ENCODE measurements at regions not wholly inside any gene's neighbourhood (a gene's known extent, or its start where the extent isn't known, plus 50 kb on each side); places are given as distances from the start of the nearest gene placed in this dataset.

- no peak for DNase-seq (ENCODE audit: low read depth)
- in situ Hi-C loops (cut with HindIII; ENCODE audit: low pct_unique_long_range_greater_than_20kb, low sequenced_read_pairs) = no loop called here
Measured at GRCh38 chr5:110116539-110116938, 426.8 kb downstream of the MAN2A1 start.

GRCh38 chr5:110134963-110135935 is 445.5 kb downstream of the MAN2A1 start:
- no peak for DNase-seq (ENCODE audit: low read depth)
- in situ Hi-C loops (cut with HindIII; ENCODE audit: low pct_unique_long_range_greater_than_20kb, low sequenced_read_pairs) = no loop called here

GRCh38 chr5:110150199-110150598 is 460.5 kb downstream of the MAN2A1 start:
- in situ Hi-C loops (cut with HindIII; ENCODE audit: low pct_unique_long_range_greater_than_20kb, low sequenced_read_pairs) = no loop called here
- DNase-seq (ENCODE audit: low read depth) = no peak

GRCh38 chr5:110159202-110159601 is 469.5 kb downstream of the MAN2A1 start:
- no peak for DNase-seq (ENCODE audit: low read depth)
- in situ Hi-C loops (cut with HindIII; ENCODE audit: low pct_unique_long_range_greater_than_20kb, low sequenced_read_pairs) = no loop called here

GRCh38 chr5:110161162-110161561 is 471.4 kb downstream of the MAN2A1 start:
- in situ Hi-C loops (cut with HindIII; ENCODE audit: low pct_unique_long_range_greater_than_20kb, low sequenced_read_pairs) = no loop called here
- no peak for DNase-seq (ENCODE audit: low read depth)

GRCh38 chr5:110165366-110165765 is 475.6 kb downstream of the MAN2A1 start:
- DNase-seq (ENCODE audit: low read depth) = no peak
- in situ Hi-C loops (cut with HindIII; ENCODE audit: low pct_unique_long_range_greater_than_20kb, low sequenced_read_pairs) = no loop called here

DNA sequence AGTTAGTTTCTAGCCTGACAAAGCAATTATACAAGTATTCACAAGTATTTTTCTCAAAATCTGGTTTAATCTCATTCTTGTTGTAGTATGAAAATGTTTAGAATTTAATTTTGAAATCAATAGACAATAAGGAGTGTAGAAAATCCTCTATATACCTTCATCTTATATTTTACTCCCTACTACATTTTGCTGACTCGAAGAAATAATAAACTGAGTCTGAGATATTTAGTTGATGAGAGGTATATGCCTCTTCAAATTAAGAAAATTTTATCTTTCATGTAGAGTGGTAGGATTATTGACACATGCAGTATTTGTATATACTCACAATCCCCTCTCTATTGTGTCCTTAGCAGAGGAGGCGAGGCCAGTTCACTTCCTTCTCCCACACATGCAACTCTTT is 477.7 kb downstream of the MAN2A1 start:
- in situ Hi-C loops (cut with HindIII; ENCODE audit: low pct_unique_long_range_greater_than_20kb, low sequenced_read_pairs) = no loop called here
- no peak for DNase-seq (ENCODE audit: low read depth)

GRCh38 chr5:110169461-110169860 is 479.7 kb downstream of the MAN2A1 start:
- DNase-seq (ENCODE audit: low read depth) = no peak
- in situ Hi-C loops (cut with HindIII; ENCODE audit: low pct_unique_long_range_greater_than_20kb, low sequenced_read_pairs) = no loop called here

DNA sequence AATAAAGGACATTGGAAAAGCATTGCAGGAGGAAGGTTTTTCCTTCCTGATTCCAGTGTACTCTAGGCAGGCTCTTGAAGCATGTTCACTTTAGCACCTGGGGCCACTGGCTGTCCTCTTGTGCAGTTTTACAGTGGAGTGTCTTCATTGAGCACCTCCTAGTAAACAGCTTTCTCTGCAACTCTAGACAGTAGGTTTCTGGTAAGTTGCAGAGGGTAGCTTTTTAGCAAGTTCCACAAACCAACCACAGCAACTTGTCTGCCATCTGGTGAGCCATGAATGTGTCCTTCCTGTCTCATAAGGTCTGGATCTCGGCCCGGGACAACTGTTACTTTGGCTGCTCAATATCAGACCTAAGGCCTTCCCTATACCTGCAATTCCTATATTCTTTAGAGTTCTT is 488.0 kb downstream of the MAN2A1 start:
- no peak for DNase-seq (ENCODE audit: low read depth)
- in situ Hi-C loops (cut with HindIII; ENCODE audit: low pct_unique_long_range_greater_than_20kb, low sequenced_read_pairs) = no loop called here

DNA sequence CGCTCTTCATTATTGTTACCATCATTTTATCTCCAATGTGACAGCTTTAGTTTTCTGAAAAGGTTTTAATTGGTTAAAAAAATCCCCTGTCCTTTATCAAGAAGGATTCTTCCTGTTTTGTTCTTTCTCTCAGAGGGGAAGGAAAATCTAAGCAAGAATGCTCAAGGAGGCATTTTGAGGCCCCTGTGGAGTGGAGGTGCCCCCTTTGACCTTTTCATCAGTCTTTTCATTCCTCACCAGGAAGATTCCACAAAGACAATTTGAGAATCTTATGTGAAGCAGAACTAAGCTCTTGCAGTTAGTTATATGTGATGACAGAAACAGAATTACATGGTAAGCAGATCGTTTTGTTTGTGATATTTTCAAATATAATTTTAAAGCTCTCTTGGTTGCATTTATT is 489.6 kb downstream of the MAN2A1 start:
- no peak for DNase-seq (ENCODE audit: low read depth)
- in situ Hi-C loops (cut with HindIII; ENCODE audit: low pct_unique_long_range_greater_than_20kb, low sequenced_read_pairs) = no loop called here

GRCh38 chr5:110194191-110194590 is 504.5 kb downstream of the MAN2A1 start:
- in situ Hi-C loops (cut with HindIII; ENCODE audit: low pct_unique_long_range_greater_than_20kb, low sequenced_read_pairs) = no loop called here
- DNase-seq (ENCODE audit: low read depth) = no peak

DNA sequence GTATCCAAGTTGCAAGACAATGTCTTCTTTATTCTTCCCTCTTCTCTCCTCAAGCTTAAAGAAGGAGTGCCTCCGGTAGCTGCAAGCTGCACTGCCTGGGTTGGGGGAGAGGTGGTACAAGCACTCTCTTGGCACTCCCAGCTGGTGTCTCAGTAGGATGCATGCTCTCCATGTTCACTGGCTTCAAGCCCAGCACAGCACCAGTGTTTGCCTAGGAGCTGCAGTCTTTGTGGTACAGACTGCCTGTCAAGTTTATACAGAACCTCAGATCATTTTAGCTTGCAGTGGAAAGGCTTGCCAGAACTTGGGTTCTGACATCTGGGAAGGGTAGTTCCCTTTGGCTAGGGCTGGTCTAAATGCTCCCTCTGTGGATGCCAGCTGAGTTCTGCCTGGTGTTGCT is 505.6 kb downstream of the MAN2A1 start:
- DNase-seq (ENCODE audit: low read depth) = no peak
- in situ Hi-C loops (cut with HindIII; ENCODE audit: low pct_unique_long_range_greater_than_20kb, low sequenced_read_pairs) = no loop called here

DNA sequence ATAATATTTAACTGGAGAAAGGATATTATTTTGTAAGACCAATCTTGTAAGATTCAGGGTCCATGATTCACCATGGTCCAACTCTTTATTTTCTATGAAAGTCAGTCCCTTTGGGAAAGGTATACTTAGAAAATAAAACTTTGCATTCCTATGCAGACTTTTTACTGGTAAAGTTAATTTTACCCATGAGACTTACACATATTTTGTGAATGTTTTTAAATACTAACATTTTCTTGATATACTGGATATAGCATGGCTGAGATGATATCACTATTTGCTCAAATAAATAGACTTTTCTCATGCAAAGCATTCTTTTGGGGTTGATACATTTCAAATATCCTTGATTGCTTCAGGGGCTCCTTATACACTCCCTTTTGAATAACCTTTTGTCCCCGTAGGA is 512.1 kb downstream of the MAN2A1 start:
- in situ Hi-C loops (cut with HindIII; ENCODE audit: low pct_unique_long_range_greater_than_20kb, low sequenced_read_pairs) = no loop called here

GRCh38 chr5:110203661-110204060 is 513.9 kb downstream of the MAN2A1 start:
- DNase-seq (ENCODE audit: low read depth) = no peak
- in situ Hi-C loops (cut with HindIII; ENCODE audit: low pct_unique_long_range_greater_than_20kb, low sequenced_read_pairs) = no loop called here

More for the DNA sequence above, 512.1 kb downstream of the MAN2A1 start:
- DNase-seq (ENCODE audit: low read depth) = no peak

DNA sequence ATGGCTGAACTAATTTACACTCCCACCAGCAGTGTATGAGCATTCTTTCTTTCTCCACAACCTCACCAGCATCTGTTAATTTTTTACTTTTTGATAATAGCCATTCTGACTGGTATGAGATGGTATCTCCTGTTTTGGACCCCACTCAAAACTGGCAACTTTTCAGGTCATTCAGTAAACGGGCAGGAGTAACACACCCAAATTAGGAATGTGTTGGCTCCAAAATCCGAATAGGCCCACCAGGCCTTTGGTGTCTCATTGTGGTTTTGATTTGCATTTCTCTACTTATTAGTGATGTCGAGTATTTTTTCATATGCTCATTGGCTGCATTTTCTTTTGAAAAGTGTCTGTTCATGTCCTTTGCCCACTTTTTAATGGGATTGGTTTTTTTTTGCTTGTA is 517.1 kb downstream of the TMEM232 start:
- in situ Hi-C loops (cut with HindIII; ENCODE audit: low pct_unique_long_range_greater_than_20kb, low sequenced_read_pairs) = no loop called here

DNA sequence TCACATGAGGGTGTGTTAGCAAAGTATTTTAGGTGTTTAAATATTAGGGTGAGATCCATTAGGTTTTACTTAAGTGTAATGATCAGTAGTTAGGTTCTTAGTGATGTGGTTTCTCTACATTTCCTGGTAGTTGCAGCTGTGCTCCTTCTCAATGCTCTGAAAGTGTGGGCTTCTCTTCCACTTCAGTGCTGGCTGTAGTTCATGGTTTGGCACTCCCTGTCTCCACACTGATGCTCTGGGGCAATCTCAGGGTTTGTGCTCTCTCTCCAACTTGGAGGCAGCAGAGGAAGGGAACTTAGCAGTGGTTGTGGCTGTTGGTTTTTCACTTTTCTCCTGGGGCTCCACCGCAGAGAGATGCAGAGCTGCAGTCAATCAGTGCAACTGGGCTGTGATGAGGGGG is 507.5 kb downstream of the TMEM232 start:
- DNase-seq (ENCODE audit: low read depth) = no peak
- in situ Hi-C loops (cut with HindIII; ENCODE audit: low pct_unique_long_range_greater_than_20kb, low sequenced_read_pairs) = no loop called here

More for the DNA sequence above, 517.1 kb downstream of the TMEM232 start:
- DNase-seq (ENCODE audit: low read depth) = peak; percentile 51

DNA sequence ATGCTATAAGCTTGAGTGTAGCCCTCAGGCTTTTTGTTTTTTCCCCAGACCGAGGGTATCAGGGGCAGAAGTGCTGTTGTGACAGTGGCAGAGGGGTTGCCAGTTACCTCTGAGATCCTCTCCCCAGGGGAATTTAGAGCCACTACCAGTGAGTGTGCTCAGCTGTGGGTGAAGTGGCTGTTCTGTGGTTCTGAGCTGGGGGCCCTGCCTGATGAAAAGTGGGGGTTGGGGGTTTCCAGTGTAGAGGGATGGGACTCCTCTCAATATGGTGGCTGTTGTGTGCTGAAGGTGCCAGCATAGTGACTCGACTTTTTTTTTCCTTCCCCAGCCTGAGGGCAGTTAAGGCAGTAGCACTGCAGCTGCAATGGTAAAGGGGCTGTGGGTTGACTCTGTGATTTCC is 506.7 kb downstream of the TMEM232 start:
- in situ Hi-C loops (cut with HindIII; ENCODE audit: low pct_unique_long_range_greater_than_20kb, low sequenced_read_pairs) = no loop called here
- DNase-seq (ENCODE audit: low read depth) = no peak

- in situ Hi-C loops (cut with HindIII; ENCODE audit: low pct_unique_long_range_greater_than_20kb, low sequenced_read_pairs) = no loop called here
Measured at GRCh38 chr5:110221036-110221435, 505.4 kb downstream of the TMEM232 start.

GRCh38 chr5:110224050-110224449 is 502.4 kb downstream of the TMEM232 start:
- in situ Hi-C loops (cut with HindIII; ENCODE audit: low pct_unique_long_range_greater_than_20kb, low sequenced_read_pairs) = no loop called here
- no peak for DNase-seq (ENCODE audit: low read depth)

More at GRCh38 chr5:110221036-110221435, 505.4 kb downstream of the TMEM232 start:
- DNase-seq (ENCODE audit: low read depth) = no peak

- in situ Hi-C loops (cut with HindIII; ENCODE audit: low pct_unique_long_range_greater_than_20kb, low sequenced_read_pairs) = no loop called here
- DNase-seq (ENCODE audit: low read depth) = no peak
Measured at GRCh38 chr5:110225949-110226348, 500.5 kb downstream of the TMEM232 start.
